HepG2 (cell line): ENCODE measurements at regions not wholly inside any gene's neighbourhood (a gene's known extent, or its start where the extent isn't known, plus 50 kb on each side); places are given as distances from the start of the nearest gene placed in this dataset.
"Not testable (repeated sequence)": the region's sequence is repeated elsewhere in the genome, so short reads cannot be mapped to it uniquely, and the experiment has no call there.

Experiments
- ATAC-seq: fragments of 200-7000 bp; cut with Tn5 transposase; 3 replicates; pipeline ENCODE4 v1.9.1; 2020; ENCODE audit warnings: mild to moderate bottlenecking, moderate library complexity
- BruUV-seq: library from RNA; stranded (reverse); fragments of 400-500 nt; replicated peaks from 2 replicates; lab custom pipeline; 2021; lab: Mats Ljungman, UMichigan
- CTCF ChIA-PET: fragments of 300-600 bp; formaldehyde crosslinking; extraction: SDS; loops from one replicate; lab custom pipeline; 2021; ENCODE audit warnings: low total read pairs, inconsistent platforms, low intra/inter-chr PET ratio; lab: Yijun Ruan, JAX
- POLR2A ChIA-PET: fragments of 350-600 bp; sonication (Branson Sonifier 250); formaldehyde crosslinking; loops from one replicate; lab custom pipeline; 2020; ENCODE audit warnings: antibody characterized with exemption, inconsistent platforms; lab: Yijun Ruan, JAX
- DNase-seq: peaks from one replicate; pipeline ENCODE4 v3.0.0-alpha.2; 2015; ENCODE audit warnings: low spot score
- FAIRE-seq: peaks from 3 replicates; lab custom pipeline; 2011; peaks lifted over from hg19 to GRCh38; lab: Jason Lieb, UNC
- H2AFZ ChIP-seq: one replicate; pipeline ENCODE4 v1.6.1; 2011; ENCODE audit warnings: low read length, inconsistent platforms
- H3K27ac ChIP-seq: fragments of 300-600 bp; 3 replicates; pipeline ENCODE4 v1.8.0; 2011; ENCODE audit warnings: mixed run types, mild to moderate bottlenecking, mixed read lengths, low read length, inconsistent platforms; ENCODE audit not compliant: insufficient read depth; ENCODE audit errors: extremely low read length
- H3K27me3 ChIP-seq, 2 experiments: fragments of 200-600 bp in 1 of 2; 2 replicates in 1 of 2; 3 replicates in 1 of 2; pipeline versions ENCODE4 v1.6.0 to v1.8.0; 2011; ENCODE audit warnings: low read length in 2 of 2, mild to moderate bottlenecking in 2 of 2, moderate library complexity in 2 of 2, inconsistent platforms in 1 of 2; ENCODE audit not compliant: insufficient read depth in 2 of 2, control insufficient read depth in 1 of 2
- H3K36me3 ChIP-seq, 2 experiments: fragments of 200-600 bp in 1 of 2; replicated peaks in 1 of 2; 2 replicates in 1 of 2; 3 replicates in 1 of 2; pipeline versions ENCODE4 v1.5.1 to v1.8.0; 2011; ENCODE audit warnings: low read length in 2 of 2, inconsistent platforms in 1 of 2; ENCODE audit not compliant: insufficient read depth in 2 of 2, control insufficient read depth in 1 of 2
- H3K4me1 ChIP-seq: 2 replicates; pipeline ENCODE4 v1.5.1; 2012; ENCODE audit warnings: low read length, inconsistent platforms; ENCODE audit not compliant: insufficient read depth
- H3K4me2 ChIP-seq: 2 replicates; pipeline ENCODE4 v1.6.0; 2011; ENCODE audit warnings: low read depth, low read length, inconsistent platforms
- H3K4me3 ChIP-seq, 3 experiments: fragments of 200-600 bp in 1 of 3; sonication (generic), shearing (Covaris generic) in 1 of 3; replicated peaks in 1 of 3; 2 replicates each; pipeline ENCODE4 v1.5.1; 2011 to 2016; ENCODE audit warnings: low read length in 3 of 3, inconsistent platforms in 2 of 3, low read depth in 2 of 3, mild to moderate bottlenecking in 2 of 3, control low read depth in 1 of 3, mixed read lengths in 1 of 3; ENCODE audit not compliant: insufficient read depth in 1 of 3
- H3K79me2 ChIP-seq: one replicate; pipeline ENCODE4 v1.6.1; 2011; ENCODE audit warnings: low read length, inconsistent platforms; ENCODE audit not compliant: insufficient read depth
- H3K9ac ChIP-seq: 2 replicates; pipeline ENCODE4 v1.6.0; 2011; ENCODE audit warnings: mild to moderate bottlenecking, low read depth, low read length, inconsistent platforms; ENCODE audit not compliant: insufficient read depth
- H3K9me3 ChIP-seq: 2 replicates; pipeline ENCODE4 v1.5.1; 2012; ENCODE audit warnings: mild to moderate bottlenecking, low read length
- H4K20me1 ChIP-seq: 2 replicates; pipeline ENCODE4 v1.6.0; 2011; ENCODE audit warnings: inconsistent platforms, mild to moderate bottlenecking, low read length, moderate library complexity; ENCODE audit not compliant: insufficient read depth
- ZBTB40 ChIP-seq, 2 experiments: fragments of 450-650 bp in 1 of 2; sonication (generic) in 1 of 2; formaldehyde crosslinking in 1 of 2; IDR thresholded peaks; 2 replicates each; pipeline versions ENCODE4 v1.6.1 to v1.8.0; 2016 to 2022; ENCODE audit warnings: antibody characterized with exemption in 1 of 2, mild to moderate bottlenecking in 1 of 2, missing genetic modification reagents in 1 of 2
- ZNF431 ChIP-seq: sonication (generic); formaldehyde crosslinking; IDR thresholded peaks from 2 replicates; pipeline ENCODE4 v1.9.0; 2022; ENCODE audit warnings: missing genetic modification reagents, low read depth, mild to moderate bottlenecking, borderline replicate concordance
- WGBS: methylation state at CpG from one replicate; pipeline ENCODE4 v1.1.6; 2017; ENCODE audit warnings: low lambda C conversion rate; 5-methylcytosine and 5-hydroxymethylcytosine counted together
- in situ Hi-C: cut with HindIII; loops from 2 replicates; pipeline ENCODE4 v1.10.0; 2017; ENCODE audit warnings: low pct_unique_long_range_greater_than_20kb; ENCODE audit not compliant: extremely low pct_ligation_motif_present
- intact Hi-C: fragments of 100-400 bp; cut with micrococcal nuclease; formaldehyde crosslinking; loops from one replicate; pipeline ENCODE4 v1.10.0; 2022; ENCODE audit not compliant: unreplicated experiment

- peak; percentile 81; the same call in 1 of the 2 replicates for TF ChIP-seq ZNF431 (CRISPR knock-in tag)
- TF ChIP-seq, all 625 proteins: peak for 1; not testable (repeated sequence) for 624
- in situ Hi-C loops, H3K4me3 ChIP-seq, H3K4me2 ChIP-seq, H4K20me1 ChIP-seq, DNase-seq, intact Hi-C loops, H3K79me2 ChIP-seq, H3K27ac ChIP-seq, H3K9ac ChIP-seq, CTCF ChIA-PET, ATAC-seq, BruUV-seq, H3K27me3 ChIP-seq, H3K36me3 ChIP-seq, POLR2A ChIA-PET, FAIRE-seq, H2AFZ ChIP-seq: not testable (repeated sequence)
- H3K9me3 ChIP-seq: peaks cover 31% of the 10 kb centered on the region
- peaks cover 21% of the 10 kb centered on the region for H3K4me1 ChIP-seq
- under 1% methylated on average over 6 of the region's 7 CpGs for WGBS
Measured at GRCh38 chr14:61144117-61145033, 136.8 kb downstream of the TMEM30B start.

- intact Hi-C loops: no loop called here
- ChIA-PET CTCF (no interaction called here), POLR2A (no interaction called here)
- Histone ChIP-seq H4K20me1 (no peaks in the 10 kb centered on the region), H3K27ac (no peak overlapping the region), H3K9ac (no peak overlapping the region), H3K79me2 (no peaks in the 10 kb centered on the region), H3K4me2 (no peak overlapping the region), H3K27me3 (0 out of 5 replicates have a peak, but pooled peaks cover 0 to 6% of the 10 kb centered on the region in 2 experiments), H3K4me3 (no peak overlapping the region), H3K36me3 (no peaks in the 10 kb centered on the region), H2AFZ (no peak overlapping the region), H3K9me3 (peaks cover 31% of the 10 kb centered on the region), H3K4me1 (0 out of 2 replicates have a peak, but pooled peaks cover 4% of the 10 kb centered on the region)
- no TSS peak for BruUV-seq
- ATAC-seq (no peak), DNase-seq (no peak), FAIRE-seq (no peak)
- in situ Hi-C loops: no loop called here
- TF ChIP-seq ZBTB40 (IDR thresholded peaks at IDR 0.05) (peak; percentile 32; the same call in 1 of the 2 replicates), ZBTB40 (CRISPR knock-in tag; IDR thresholded peaks at IDR 0.05) (peak; percentile 41; the same call in 1 of the 2 replicates)
Measured at GRCh38 chr14:61140872-61141271, 140.3 kb downstream of the TMEM30B start.
